Liver (tissue), 3 donors: ENCODE measurements at regions not wholly inside any gene's neighbourhood (a gene's known extent, or its start where the extent isn't known, plus 50 kb on each side); places are given as distances from the start of the nearest gene placed in this dataset.
"Not testable (repeated sequence)": the region's sequence is repeated elsewhere in the genome, so short reads cannot be mapped to it uniquely, and the experiment has no call there.

ENCODE experiments used
- ATF3 ChIP-seq: IDR thresholded peaks from 2 replicates; pipeline ENCODE4 v1.6.1; 2016; ENCODE audit warnings: antibody characterized with exemption
- CTCF ChIP-seq: fragments of 150-350 bp; IDR thresholded peaks from 2 replicates; pipeline ENCODE4 v1.5.1; 2017; ENCODE audit warnings: improper control_type of control experiment, low read depth, low read length; ENCODE audit not compliant: missing input control
- MAX ChIP-seq: IDR thresholded peaks from 2 replicates; pipeline ENCODE4 v1.6.1; 2016; ENCODE audit warnings: antibody characterized with exemption
- SP1 ChIP-seq: IDR thresholded peaks from 2 replicates; pipeline ENCODE4 v1.6.1; 2018; ENCODE audit warnings: antibody characterized with exemption, mild to moderate bottlenecking
- TAF1 ChIP-seq: conservative IDR thresholded peaks from 2 replicates; pipeline ENCODE4 v1.6.1; 2016; ENCODE audit warnings: antibody characterized with exemption, mild to moderate bottlenecking
- donor health status: healthy.
- donor health status: healthy.

- not testable (repeated sequence) for TF ChIP-seq TAF1, CTCF, SP1, ATF3, MAX
Observed at GRCh38 chr15:25253048-25253973, 185.5 kb downstream of the UBE3A start.
